Pancreas (tissue), 10 donors: ENCODE measurements at regions not wholly inside any gene's neighbourhood (a gene's known extent, or its start where the extent isn't known, plus 50 kb on each side); places are given as distances from the start of the nearest gene placed in this dataset.

ENCODE experiments used
- ATAC-seq, 4 donors: fragments of 200-7000 bp; cut with Tn5 transposase; one replicate each; pipeline versions ENCODE4 v1.8.0 to v1.9.1; 2020; ENCODE audit warnings: mild to moderate bottlenecking in 4 of 4, moderate library complexity in 4 of 4
- DNase-seq, 6 donors: peaks; one replicate each; pipeline ENCODE4 v3.0.0-alpha.2; 2020
- FAIRE-seq: peaks from 2 replicates; lab custom pipeline; 2012; peaks lifted over from hg19 to GRCh38; lab: Jason Lieb, UNC
- H3K27ac ChIP-seq, 4 donors: fragments of 200-600 bp; sonication (generic); 1 replicate in 3 of 4; 2 replicates in 1 of 4; pipeline versions ENCODE4 v1.5.0 to v1.8.0; 2020
- H3K27me3 ChIP-seq, 4 donors: fragments of 200-600 bp; one replicate each; pipeline ENCODE4 v1.8.0; 2021
- H3K36me3 ChIP-seq, 3 donors: fragments of 200-600 bp; sonication (generic) in 1 of 3; one replicate each; pipeline versions ENCODE4 v1.5.0 to v1.8.0; 2020 to 2021
- H3K4me1 ChIP-seq, 3 donors: fragments of 200-600 bp; one replicate each; pipeline ENCODE4 v1.8.0; 2021
- H3K4me3 ChIP-seq, 4 donors: fragments of 200-600 bp; sonication (generic) in 2 of 4; one replicate each; pipeline versions ENCODE4 v1.5.0 to v1.8.0; 2020 to 2021
- H3K9me3 ChIP-seq, 4 donors: fragments of 200-600 bp; one replicate each; pipeline ENCODE4 v1.8.0; 2021
- CTCF ChIP-seq, 4 donors: fragments of 200-600 bp; sonication (generic) in 3 of 4; IDR thresholded peaks; one replicate each; pipeline versions ENCODE4 v1.5.0 to v1.8.0; 2021; ENCODE audit warnings: antibody characterized with exemption in 4 of 4
- WGBS, 2 donors: extraction: QIAGEN DNeasy Blood & Tissue Kit; methylation state at CpG; one replicate each; pipeline ENCODE4 v1.1.7; 2013; 5-methylcytosine and 5-hydroxymethylcytosine counted together
- intact Hi-C, 3 donors: fragments of 100-400 bp; cut with DNase I; formaldehyde crosslinking; loops; one replicate each; pipeline versions ENCODE4 v1.11.1 to v1.14.2; 2022
- donor health status: healthy with polysubstance abuse.
- donor health status: DM: no; HTN: no; CAD: no; lungs with moderate emphysema.
- donor health status: DM: no; HTN: no; CAD: no.
- donor health status: control.
- donor health status: control.
- donor health status: Bipolar disorder and iron deficiency.
- donor health status: DM: yes; HTN: yes; CAD: no.
- donor health status: DM: no; HTN: no; CAD: no.
- donor health status: DM: no; HTN: no; CAD: no.
- donor health status: DM: yes; HTN: yes; CAD: no.

- H3K4me3 ChIP-seq, result no peak overlapping the region
- no peaks in the 10 kb centered on the region for H3K36me3 ChIP-seq
- ATAC-seq, result no peak
- intact Hi-C loops, result no loop called here
- H3K9me3 ChIP-seq, result no peaks in the 10 kb centered on the region
- no peaks in the 10 kb centered on the region for H3K4me1 ChIP-seq
- 79 to 91% methylated on average over 5 of the region's 5 CpGs for WGBS, 2 donors
- H3K27me3 ChIP-seq, result no peaks in the 10 kb centered on the region
- FAIRE-seq, result no peak
- no peak overlapping the region for H3K27ac ChIP-seq
- no peak for DNase-seq
- no peak for TF ChIP-seq CTCF (IDR thresholded peaks at IDR 0.05)
Measured at GRCh38 chr7:4626318-4626845, 55.7 kb upstream of the FOXK1 start.

DNA sequence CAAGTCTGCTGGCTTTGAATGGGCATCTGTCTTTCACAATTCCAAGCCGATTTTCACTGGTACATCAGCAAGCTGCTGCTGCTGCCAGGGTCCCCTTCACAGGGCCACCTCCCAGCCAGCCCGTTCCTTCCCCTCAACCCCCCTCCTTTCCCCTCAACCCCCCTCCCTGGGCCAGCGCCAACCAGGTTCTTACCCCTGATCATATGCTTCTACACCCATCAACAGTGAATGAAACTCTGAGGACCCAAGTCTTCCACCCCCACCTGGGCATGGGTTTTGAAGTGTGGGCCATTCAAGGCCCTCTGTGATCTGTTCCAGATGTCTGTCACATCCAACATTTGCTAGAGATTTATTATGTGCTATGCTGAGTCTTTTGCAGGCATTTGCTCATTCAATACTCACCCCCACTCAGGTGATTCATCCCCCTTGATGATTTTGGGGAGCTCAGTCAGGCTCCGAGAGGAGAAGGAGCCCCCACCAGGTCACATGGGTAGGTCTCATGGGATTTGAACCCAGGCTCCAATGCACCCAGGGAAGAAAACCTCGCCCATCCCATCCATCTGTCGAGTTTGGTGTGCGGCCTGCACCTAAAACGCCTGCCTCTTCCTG lies 52.7 kb upstream of the FOXK1 start:
- 69 to 77% methylated on average over 8 of the region's 8 CpGs for WGBS, 2 donors
- no peak for TF ChIP-seq CTCF (IDR thresholded peaks at IDR 0.05)
- Histone ChIP-seq H3K27ac (no peak overlapping the region), H3K4me1 (no peaks in the 10 kb centered on the region), H3K36me3 (no peaks in the 10 kb centered on the region), H3K4me3 (no peak overlapping the region), H3K9me3 (no peaks in the 10 kb centered on the region), H3K27me3 (no peaks in the 10 kb centered on the region)
- DNase-seq (no peak), FAIRE-seq (no peak), ATAC-seq (no peak)
- intact Hi-C loops, result no loop called here

GRCh38 chr7:4631380-4632179 lies 50.5 kb upstream of the FOXK1 start:
- 10 to 11% methylated on average over 25 of the region's 25 CpGs for WGBS, 2 donors
- FAIRE-seq, result no peak
- H3K4me3 ChIP-seq, result no peak overlapping the region

More at GRCh38 chr7:4631380-4632179, 50.5 kb upstream of the FOXK1 start:
- DNase-seq, result peak in 5 of 6 donors; percentile 29 to 63 (median 49)
- peak in 2 of 4 donors; percentile 27 to 36 for TF ChIP-seq CTCF (IDR thresholded peaks at IDR 0.05)
- no peaks in the 10 kb centered on the region for H3K27me3 ChIP-seq
- peak; percentile 79 to 95 (median 93) for ATAC-seq
- H3K9me3 ChIP-seq, result no peaks in the 10 kb centered on the region
- no peak overlapping the region for H3K27ac ChIP-seq
- no peaks in the 10 kb centered on the region for H3K4me1 ChIP-seq
- intact Hi-C loops, result no loop called here
- H3K36me3 ChIP-seq, result no peaks in the 10 kb centered on the region
